ENCODE measurements at regions not wholly inside any gene's neighbourhood (a gene's known extent, or its start where the extent isn't known, plus 50 kb on each side); places are given as distances from the start of the nearest gene placed in this dataset.

DNA sequence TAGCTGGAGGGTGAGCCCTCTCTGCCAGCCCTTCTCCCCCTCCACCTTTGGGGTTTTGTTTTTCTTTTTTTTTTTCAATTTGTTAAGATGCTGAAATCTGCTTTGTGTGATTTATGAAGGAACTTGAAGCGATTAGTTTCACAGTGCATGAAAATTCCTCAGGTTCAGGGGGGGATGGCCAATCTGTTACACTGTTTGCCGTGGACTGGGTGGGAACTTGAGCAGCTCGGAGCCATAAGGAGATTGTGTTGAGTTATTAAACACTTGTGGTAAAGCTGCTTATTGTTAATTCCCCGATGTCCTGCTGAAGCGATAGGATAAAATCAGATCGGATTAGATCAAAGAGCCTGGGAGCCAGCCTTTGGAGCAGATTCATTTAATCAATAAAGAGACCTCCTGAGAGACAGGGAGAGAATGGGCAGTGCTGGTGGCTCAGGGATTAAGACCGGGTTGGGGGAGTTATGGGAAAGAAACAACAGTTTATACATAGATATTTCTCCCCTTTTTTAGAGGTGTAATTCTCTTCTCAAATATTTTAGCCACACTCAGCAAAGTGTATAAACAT is 105.8 kb upstream of the SPATA31D4 start:
- ATAC-seq, result no peak
- Histone ChIP-seq H3K9me3 (no peaks in the 10 kb centered on the region), H3K4me1 (ENCODE audit: low read depth) (no peaks in the 10 kb centered on the region), H3K36me3 (ENCODE audit: low read depth) (no peaks in the 10 kb centered on the region), H3K4me3 (no peak overlapping the region)
- intact Hi-C loops (cut with DNase I, micrococcal nuclease), result no loop called here
- no peak for DNase-seq
- TF ChIP-seq, protein P1, sequence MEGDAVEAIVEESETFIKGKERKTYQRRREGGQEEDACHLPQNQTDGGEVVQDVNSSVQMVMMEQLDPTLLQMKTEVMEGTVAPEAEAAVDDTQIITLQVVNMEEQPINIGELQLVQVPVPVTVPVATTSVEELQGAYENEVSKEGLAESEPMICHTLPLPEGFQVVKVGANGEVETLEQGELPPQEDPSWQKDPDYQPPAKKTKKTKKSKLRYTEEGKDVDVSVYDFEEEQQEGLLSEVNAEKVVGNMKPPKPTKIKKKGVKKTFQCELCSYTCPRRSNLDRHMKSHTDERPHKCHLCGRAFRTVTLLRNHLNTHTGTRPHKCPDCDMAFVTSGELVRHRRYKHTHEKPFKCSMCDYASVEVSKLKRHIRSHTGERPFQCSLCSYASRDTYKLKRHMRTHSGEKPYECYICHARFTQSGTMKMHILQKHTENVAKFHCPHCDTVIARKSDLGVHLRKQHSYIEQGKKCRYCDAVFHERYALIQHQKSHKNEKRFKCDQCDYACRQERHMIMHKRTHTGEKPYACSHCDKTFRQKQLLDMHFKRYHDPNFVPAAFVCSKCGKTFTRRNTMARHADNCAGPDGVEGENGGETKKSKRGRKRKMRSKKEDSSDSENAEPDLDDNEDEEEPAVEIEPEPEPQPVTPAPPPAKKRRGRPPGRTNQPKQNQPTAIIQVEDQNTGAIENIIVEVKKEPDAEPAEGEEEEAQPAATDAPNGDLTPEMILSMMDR (IDR thresholded peaks at IDR 0.05), result no peak

DNA sequence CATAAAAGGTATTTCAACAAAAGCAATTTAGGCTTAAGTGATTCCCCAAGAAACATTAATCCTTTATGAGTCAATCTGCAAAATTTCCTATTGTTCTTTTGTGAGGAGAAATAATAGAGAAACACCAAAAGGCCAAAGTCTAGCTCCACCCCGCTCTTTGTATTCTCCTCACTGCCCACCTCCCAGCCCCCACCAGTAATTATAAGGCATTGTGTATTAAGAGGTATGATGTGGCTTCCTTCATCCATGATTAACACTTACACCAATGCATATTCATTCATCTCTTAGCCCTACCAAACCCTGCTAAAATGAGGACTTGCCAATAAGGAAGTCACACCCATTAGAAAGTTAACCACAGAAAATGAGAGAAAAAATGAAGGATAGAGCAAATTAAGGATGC is 105.3 kb upstream of the SPATA31D4 start:
- ATAC-seq (no peak), DNase-seq (no peak)
- Histone ChIP-seq H3K4me3 (no peak overlapping the region), H3K4me1 (ENCODE audit: low read depth) (no peaks in the 10 kb centered on the region), H3K9me3 (no peaks in the 10 kb centered on the region), H3K36me3 (ENCODE audit: low read depth) (no peaks in the 10 kb centered on the region)
- intact Hi-C loops (cut with DNase I, micrococcal nuclease), result no loop called here
- TF ChIP-seq, protein P1 (IDR thresholded peaks at IDR 0.05), result no peak

DNA sequence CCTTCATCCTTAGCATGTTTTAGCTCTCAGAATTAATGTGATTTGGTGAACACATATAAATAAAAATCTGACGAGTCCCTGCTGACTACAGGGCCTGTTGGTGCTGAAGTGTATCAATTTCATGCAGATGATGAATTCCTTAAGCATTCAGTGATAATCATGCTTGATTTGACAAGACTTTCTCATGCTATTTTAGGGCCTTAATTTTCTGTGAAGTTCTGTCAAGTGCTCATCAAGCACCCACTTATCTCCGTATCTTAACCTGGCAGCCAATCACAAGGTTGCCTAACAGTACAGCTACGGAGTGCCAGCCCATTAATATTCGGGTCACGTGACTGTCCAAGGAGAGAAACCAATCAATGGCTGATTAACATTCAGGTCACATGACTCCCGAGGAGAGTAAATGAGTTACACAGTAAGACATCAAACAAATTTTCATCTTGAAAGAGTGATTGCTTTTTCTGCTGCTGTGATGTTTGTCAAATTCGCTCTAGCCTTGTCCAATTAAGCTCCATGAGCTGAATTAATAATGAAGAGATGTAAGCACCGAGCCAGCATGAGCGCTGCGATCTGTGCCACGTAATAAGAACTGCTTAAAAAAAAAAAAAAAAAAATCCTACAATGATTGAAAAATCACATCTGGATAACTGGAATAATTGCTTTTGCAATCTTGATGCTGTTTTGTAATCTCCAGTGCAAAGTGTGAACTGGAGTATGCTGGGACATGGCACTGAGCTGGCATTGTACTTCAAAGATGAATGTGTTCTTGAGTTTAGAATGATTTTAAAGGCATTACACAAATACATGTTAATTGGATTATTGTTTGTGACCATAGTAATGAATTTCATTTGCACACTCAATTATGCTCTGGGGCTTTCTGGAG is 104.3 kb upstream of the SPATA31D4 start:
- intact Hi-C loops (cut with DNase I, micrococcal nuclease), result no loop called here
- no peaks in the 10 kb centered on the region for H3K4me1 ChIP-seq (ENCODE audit: low read depth)
- H3K36me3 ChIP-seq (ENCODE audit: low read depth), result no peaks in the 10 kb centered on the region
- no peaks in the 10 kb centered on the region for H3K9me3 ChIP-seq
- no peak overlapping the region for H3K4me3 ChIP-seq
- no peak for ATAC-seq
- no peak for DNase-seq
- TF ChIP-seq, protein P1 (IDR thresholded peaks at IDR 0.05), result no peak

DNA sequence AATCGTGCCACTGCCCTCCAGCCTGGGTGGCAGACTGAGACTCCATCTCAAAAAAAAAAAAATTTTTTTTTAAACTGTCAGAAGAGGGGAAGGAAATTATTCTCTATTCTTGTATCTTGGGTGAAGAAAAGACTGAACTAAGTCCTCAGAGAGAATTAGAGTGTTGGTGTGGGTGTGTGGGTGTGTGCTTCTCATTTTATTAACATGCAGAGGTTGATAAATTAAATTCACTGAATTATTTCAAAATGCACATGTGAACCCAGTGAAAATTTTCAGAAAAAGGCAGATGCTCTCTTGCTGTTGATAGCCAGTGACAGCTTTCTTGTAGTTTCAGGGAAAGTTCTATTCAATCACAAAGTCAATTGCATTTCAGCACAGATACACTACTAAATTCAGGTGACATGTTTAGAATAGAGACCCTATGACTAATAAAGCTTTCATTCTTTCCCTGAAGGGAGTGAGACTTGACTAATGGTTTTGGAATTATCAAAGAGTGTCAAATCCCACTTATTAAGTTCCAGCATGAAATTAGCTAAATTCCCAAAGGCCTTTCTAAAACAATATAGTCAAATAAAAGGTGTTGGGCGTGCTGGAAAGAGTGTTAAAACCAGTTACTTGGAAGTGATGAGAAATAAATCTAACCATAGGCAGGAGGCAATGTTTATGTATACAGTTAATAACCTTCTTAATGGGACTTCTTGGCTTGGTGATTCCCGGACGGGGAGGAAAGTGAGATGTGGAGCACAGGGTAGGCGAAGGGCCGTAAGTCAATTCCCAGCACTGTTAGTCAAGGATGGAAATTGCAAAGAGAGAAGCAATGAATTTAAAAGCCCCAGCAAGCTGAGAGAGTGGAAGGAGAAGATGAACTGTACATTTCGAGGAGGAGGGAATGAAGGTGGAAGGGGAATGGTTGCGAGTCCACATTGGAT is 103.2 kb upstream of the SPATA31D4 start:
- ATAC-seq, result no peak
- no peak overlapping the region for H3K4me3 ChIP-seq
- no peak for DNase-seq
- intact Hi-C loops (cut with DNase I, micrococcal nuclease), result no loop called here
- TF ChIP-seq, protein P1 (IDR thresholded peaks at IDR 0.05), result no peak
- H3K4me1 ChIP-seq (ENCODE audit: low read depth), result no peaks in the 10 kb centered on the region
- no peaks in the 10 kb centered on the region for H3K36me3 ChIP-seq (ENCODE audit: low read depth)
- H3K9me3 ChIP-seq, result no peaks in the 10 kb centered on the region

DNA sequence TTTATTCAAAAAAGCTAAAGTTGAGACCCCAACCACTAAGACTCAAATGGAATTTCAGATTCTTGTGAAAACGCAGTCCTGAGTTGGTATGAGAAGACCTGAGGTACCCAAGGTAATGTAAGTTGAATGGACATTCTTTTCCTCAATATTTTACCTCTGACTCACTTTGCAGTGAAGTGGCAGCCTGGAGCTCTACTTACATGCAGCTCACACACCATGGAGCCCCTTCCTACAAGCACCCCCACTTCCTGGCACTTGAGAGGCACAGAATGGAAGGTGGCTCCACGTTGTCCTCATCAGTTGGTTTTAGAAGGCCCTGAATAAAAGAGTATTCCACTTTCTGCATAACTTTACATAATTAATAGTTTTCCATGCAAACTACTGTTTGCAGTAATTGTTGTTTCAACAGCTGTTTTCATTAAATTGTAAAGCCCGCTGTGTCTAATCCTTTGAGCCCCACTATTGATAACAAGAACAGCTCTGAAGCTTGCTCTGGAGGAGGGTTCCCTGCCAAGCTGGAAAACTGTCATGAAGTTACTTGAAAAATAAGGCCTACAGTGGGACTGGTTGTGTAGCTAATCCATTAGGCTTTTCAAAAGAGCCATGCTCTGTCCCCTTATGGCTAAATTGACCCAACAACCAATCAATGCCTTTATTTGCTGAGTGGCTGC is 102.2 kb upstream of the SPATA31D4 start:
- H3K4me1 ChIP-seq (ENCODE audit: low read depth), result no peaks in the 10 kb centered on the region
- no peak for DNase-seq
- H3K36me3 ChIP-seq (ENCODE audit: low read depth), result no peaks in the 10 kb centered on the region
- intact Hi-C loops (cut with DNase I, micrococcal nuclease), result no loop called here
- no peaks in the 10 kb centered on the region for H3K9me3 ChIP-seq
- ATAC-seq, result no peak
- TF ChIP-seq, protein P1 (IDR thresholded peaks at IDR 0.05), result no peak
- H3K4me3 ChIP-seq, result no peak overlapping the region
